Heart left ventricle (tissue), 13 donors: ENCODE measurements at regions not wholly inside any gene's neighbourhood (a gene's known extent, or its start where the extent isn't known, plus 50 kb on each side); places are given as distances from the start of the nearest gene placed in this dataset.

Experiments
- POLR2A ChIP-seq, 2 donors: fragments of 450-650 bp; IDR thresholded peaks; one replicate each; pipeline ENCODE4 v1.6.1; 2017; ENCODE audit warnings: antibody characterized with exemption in 2 of 2, mild to moderate bottlenecking in 2 of 2, moderate library complexity in 2 of 2
- TF ChIP-seq, protein P1 (sequence below), 12 donors: fragments of 200-600 bp; sonication (generic) in 4 of 12; IDR thresholded peaks; one replicate each; pipeline versions ENCODE4 v1.5.0 to v1.8.0; 2018 to 2022; ENCODE audit warnings: antibody characterized with exemption in 12 of 12, mild to moderate bottlenecking in 5 of 12
- donor health status: ischemic (EF 13 %, LVEDD 7.1; RV severe dilation, severe dysfunction).
- donor health status: DM: no; HTN: yes; CAD: no.
- donor health status: DM: no; HTN: no; CAD: no.
- donor health status: ischemic (EF 25% LVEDD 6.9; RV normal size, moderate dysfunction).
- donor health status: ischemic (EF 25% LVEDD 5.7; RV mildly dilated, moderate dysfunction).
- donor health status: ischemic (EF 35%, LVEDD 5.7; RV mildly dilated, moderate dysfunction).
- donor health status: nonischemic (EF 11% LVEDD 7.7; RV severe dilation, severe dysfunction).
- donor health status: DM: yes; HTN: yes; CAD: no.
- donor health status: PGD.
- donor health status: ischemic (EF 29% LVEDD 5.4; RV normal size, mild dysfunction).
- donor health status: nonischemic (EF 23%, LVEDD 6.1; RV moderate dilation, normal function).

DNA sequence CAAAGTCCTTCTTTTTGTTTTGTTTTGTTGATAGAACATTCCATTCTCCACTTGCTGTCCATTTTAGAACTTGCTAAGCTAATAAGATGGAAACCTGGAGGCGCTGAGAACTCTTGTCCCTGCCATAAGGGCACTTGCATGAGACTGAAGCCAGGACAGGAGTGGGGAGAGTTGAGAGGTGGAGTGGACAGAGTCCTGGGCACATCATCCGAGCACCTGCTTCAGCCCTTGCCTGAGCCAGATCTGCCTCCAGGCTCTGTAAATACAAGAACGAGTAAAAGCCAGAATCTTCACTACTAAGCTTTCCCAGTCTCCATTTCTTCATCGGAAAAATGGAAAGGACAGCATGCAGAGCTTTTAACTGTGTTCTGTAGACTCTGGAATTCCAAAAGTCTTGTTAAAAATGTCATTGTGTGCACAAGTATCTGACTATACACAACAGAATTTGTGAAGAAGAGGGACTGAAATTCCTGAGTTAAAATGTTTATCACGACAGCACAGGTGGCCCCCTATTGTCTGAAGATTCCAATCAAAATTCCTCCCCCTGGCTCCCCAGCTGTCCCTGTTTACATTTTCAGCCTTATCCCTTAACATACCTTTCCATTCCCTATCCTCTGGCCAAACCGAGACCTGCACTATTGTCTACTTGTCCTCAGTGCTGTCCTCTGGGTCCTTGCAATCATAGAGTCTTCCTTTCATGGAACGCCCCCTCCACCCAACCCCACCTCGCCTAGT lies 498.2 kb upstream of the TNP1 start:
- TF ChIP-seq, protein P1, sequence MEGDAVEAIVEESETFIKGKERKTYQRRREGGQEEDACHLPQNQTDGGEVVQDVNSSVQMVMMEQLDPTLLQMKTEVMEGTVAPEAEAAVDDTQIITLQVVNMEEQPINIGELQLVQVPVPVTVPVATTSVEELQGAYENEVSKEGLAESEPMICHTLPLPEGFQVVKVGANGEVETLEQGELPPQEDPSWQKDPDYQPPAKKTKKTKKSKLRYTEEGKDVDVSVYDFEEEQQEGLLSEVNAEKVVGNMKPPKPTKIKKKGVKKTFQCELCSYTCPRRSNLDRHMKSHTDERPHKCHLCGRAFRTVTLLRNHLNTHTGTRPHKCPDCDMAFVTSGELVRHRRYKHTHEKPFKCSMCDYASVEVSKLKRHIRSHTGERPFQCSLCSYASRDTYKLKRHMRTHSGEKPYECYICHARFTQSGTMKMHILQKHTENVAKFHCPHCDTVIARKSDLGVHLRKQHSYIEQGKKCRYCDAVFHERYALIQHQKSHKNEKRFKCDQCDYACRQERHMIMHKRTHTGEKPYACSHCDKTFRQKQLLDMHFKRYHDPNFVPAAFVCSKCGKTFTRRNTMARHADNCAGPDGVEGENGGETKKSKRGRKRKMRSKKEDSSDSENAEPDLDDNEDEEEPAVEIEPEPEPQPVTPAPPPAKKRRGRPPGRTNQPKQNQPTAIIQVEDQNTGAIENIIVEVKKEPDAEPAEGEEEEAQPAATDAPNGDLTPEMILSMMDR (IDR thresholded peaks at IDR 0.05): no peak
- TF ChIP-seq POLR2A (IDR thresholded peaks at IDR 0.05): no peak
